ACC112 (cell line): ENCODE measurements at regions not wholly inside any gene's neighbourhood (a gene's known extent, or its start where the extent isn't known, plus 50 kb on each side); places are given as distances from the start of the nearest gene placed in this dataset.
A peak's percentile ranks its signal among the peaks of the same experiment; 100 is the strongest.
"Not testable (repeated sequence)": the region's sequence is repeated elsewhere in the genome, so short reads cannot be mapped to it uniquely, and the experiment has no call there.

Experiments used
- H2AFZ ChIP-seq: fragments of 200-600 bp; sonication (generic); one replicate; pipeline ENCODE4 v1.6.0; 2017; ENCODE audit warnings: antibody characterized with exemption, low read length; ENCODE audit not compliant: unreplicated experiment
- H3K27ac ChIP-seq: fragments of 200-600 bp; sonication (generic); 2 replicates; pipeline ENCODE4 v1.5.1; 2014; ENCODE audit warnings: low read depth, mild to moderate bottlenecking, antibody characterized with exemption, low read length, moderate library complexity
- H3K27me3 ChIP-seq: fragments of 200-600 bp; sonication (generic); 2 replicates; pipeline ENCODE4 v1.6.1; 2014; ENCODE audit warnings: mild to moderate bottlenecking, antibody characterized with exemption, low read length, moderate library complexity, mixed read lengths; ENCODE audit not compliant: insufficient read depth
- H3K36me3 ChIP-seq: fragments of 200-600 bp; sonication (generic); 2 replicates; pipeline ENCODE4 v1.6.1; 2016; ENCODE audit warnings: mild to moderate bottlenecking, antibody characterized with exemption, low read length, moderate library complexity, mixed read lengths; ENCODE audit not compliant: insufficient read depth
- H3K4me1 ChIP-seq: fragments of 200-600 bp; sonication (generic); one replicate; pipeline ENCODE4 v1.6.1; 2016; ENCODE audit warnings: low read length, mixed read lengths; ENCODE audit not compliant: insufficient read depth, unreplicated experiment, control insufficient read depth
- H3K4me3 ChIP-seq: fragments of 200-600 bp; sonication (generic); 2 replicates; pipeline ENCODE4 v1.5.1; 2014; ENCODE audit warnings: mild to moderate bottlenecking, low read depth, low read length
- H3K79me2 ChIP-seq: fragments of 200-600 bp; sonication (generic); one replicate; pipeline ENCODE4 v1.6.0; 2016; ENCODE audit warnings: low read length; ENCODE audit not compliant: control insufficient read depth, unreplicated experiment, insufficient read depth

- not testable (repeated sequence) for H3K4me3 ChIP-seq, H2AFZ ChIP-seq, H3K36me3 ChIP-seq, H3K27ac ChIP-seq, H3K27me3 ChIP-seq, H3K79me2 ChIP-seq
- peaks cover 35% of the 10 kb centered on the region for H3K4me1 ChIP-seq
Measured at GRCh38 chr3:177466622-177467021, 269.3 kb upstream of the TBL1XR1 start.

GRCh38 chr3:177467247-177467985 lies 270.1 kb upstream of the TBL1XR1 start:
- Histone ChIP-seq H2AFZ (no peak overlapping the region), H3K36me3 (no peaks in the 10 kb centered on the region), H3K4me3 (no peak overlapping the region), H3K27ac (no peak overlapping the region), H3K27me3 (no peaks in the 10 kb centered on the region), H3K4me1 (peaks cover 35% of the 10 kb centered on the region), H3K79me2 (no peaks in the 10 kb centered on the region)

GRCh38 chr3:177468331-177468730 lies 271.0 kb upstream of the TBL1XR1 start:
- Histone ChIP-seq H3K27me3 (no peaks in the 10 kb centered on the region), H3K27ac (peak overlapping the region; percentile 75), H3K4me3 (no peak overlapping the region), H3K36me3 (no peaks in the 10 kb centered on the region), H3K79me2 (no peaks in the 10 kb centered on the region), H2AFZ (no peak overlapping the region), H3K4me1 (peaks cover 35% of the 10 kb centered on the region)

- Histone ChIP-seq H3K4me1 (peaks cover 30% of the 10 kb centered on the region), H3K4me3 (no peak overlapping the region), H3K27ac (peak overlapping the region; percentile 75), H3K79me2 (no peaks in the 10 kb centered on the region), H3K27me3 (no peaks in the 10 kb centered on the region), H2AFZ (no peak overlapping the region), H3K36me3 (no peaks in the 10 kb centered on the region)
Measured at GRCh38 chr3:177468816-177469215, 271.5 kb upstream of the TBL1XR1 start.

- H3K27me3 ChIP-seq, result no peaks in the 10 kb centered on the region
- H3K79me2 ChIP-seq, result no peaks in the 10 kb centered on the region
- H3K36me3 ChIP-seq, result no peaks in the 10 kb centered on the region
- H3K4me3 ChIP-seq, result no peak overlapping the region
- peak overlapping the region; percentile 75 for H3K27ac ChIP-seq
- H2AFZ ChIP-seq, result no peak overlapping the region
- peaks cover 26% of the 10 kb centered on the region for H3K4me1 ChIP-seq
Measured at GRCh38 chr3:177469216-177469615, 271.9 kb upstream of the TBL1XR1 start.

- H3K4me3 ChIP-seq, result no peak overlapping the region
- H3K4me1 ChIP-seq, result peaks cover 21% of the 10 kb centered on the region
- no peaks in the 10 kb centered on the region for H3K79me2 ChIP-seq
- no peaks in the 10 kb centered on the region for H3K27me3 ChIP-seq
- no peak overlapping the region for H2AFZ ChIP-seq
- H3K36me3 ChIP-seq, result no peaks in the 10 kb centered on the region
- H3K27ac ChIP-seq, result no peak overlapping the region
Measured at GRCh38 chr3:177470197-177470941, 273.1 kb upstream of the TBL1XR1 start.

- Histone ChIP-seq H2AFZ (no peak overlapping the region), H3K79me2 (no peaks in the 10 kb centered on the region), H3K27me3 (no peaks in the 10 kb centered on the region), H3K4me3 (no peak overlapping the region), H3K36me3 (no peaks in the 10 kb centered on the region), H3K4me1 (peaks cover 21% of the 10 kb centered on the region), H3K27ac (no peak overlapping the region)
Measured at GRCh38 chr3:177471733-177472480, 274.6 kb upstream of the TBL1XR1 start.

- Histone ChIP-seq H3K4me3 (no peak overlapping the region), H3K79me2 (no peaks in the 10 kb centered on the region), H3K27ac (no peak overlapping the region), H2AFZ (no peak overlapping the region), H3K4me1 (peaks cover 20% of the 10 kb centered on the region), H3K36me3 (no peaks in the 10 kb centered on the region), H3K27me3 (no peaks in the 10 kb centered on the region)
Measured at GRCh38 chr3:177473184-177473583, 275.9 kb upstream of the TBL1XR1 start.

GRCh38 chr3:177473903-177474302 lies 276.6 kb upstream of the TBL1XR1 start:
- Histone ChIP-seq H3K27me3 (no peaks in the 10 kb centered on the region), H3K79me2 (no peaks in the 10 kb centered on the region), H3K36me3 (no peaks in the 10 kb centered on the region), H3K4me1 (peaks cover 17% of the 10 kb centered on the region), H3K4me3 (no peak overlapping the region), H3K27ac (no peak overlapping the region), H2AFZ (no peak overlapping the region)

GRCh38 chr3:177474652-177475355 lies 277.5 kb upstream of the TBL1XR1 start:
- Histone ChIP-seq H3K27ac (no peak overlapping the region), H3K4me3 (no peak overlapping the region), H3K36me3 (no peaks in the 10 kb centered on the region), H3K27me3 (no peaks in the 10 kb centered on the region), H2AFZ (no peak overlapping the region), H3K79me2 (no peaks in the 10 kb centered on the region), H3K4me1 (peaks cover 17% of the 10 kb centered on the region)
